ENCODE measurements at regions not wholly inside any gene's neighbourhood (a gene's known extent, or its start where the extent isn't known, plus 50 kb on each side); places are given as distances from the start of the nearest gene placed in this dataset.

DNA sequence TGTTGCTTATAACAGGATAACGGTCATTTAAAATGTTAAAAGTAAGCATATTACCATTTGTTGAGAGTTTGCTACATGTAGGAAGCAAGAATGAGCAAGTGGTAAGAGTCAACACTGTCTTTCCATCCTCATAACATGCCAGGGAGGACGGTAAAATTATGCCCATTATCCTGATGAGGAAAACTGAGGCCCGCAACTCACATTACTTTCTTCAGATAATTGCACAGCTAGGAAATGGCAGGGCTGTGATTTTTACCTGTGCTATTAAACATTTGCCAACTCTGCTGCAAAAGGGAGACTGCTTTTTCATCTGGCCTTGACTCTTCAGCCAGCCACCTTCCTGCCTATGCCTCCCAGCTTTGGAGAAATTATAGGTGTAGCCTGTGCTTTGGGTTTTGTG, 79.8 kb upstream of the BOD1 start:
- ChIA-PET CTCF (interaction anchor here (1.0 kb wide), 1 partner anchor 277 kb away, joined by 3 read pairs; no protein-coding TSS in a partner anchor), POLR2A (no interaction called here)
- Histone ChIP-seq H3K27ac (ENCODE audit: low read depth, low read length) (no peak overlapping the region), H3K4me3 (ENCODE audit: low read depth, low read length) (no peak overlapping the region), H3K27me3 (ENCODE audit: control insufficient read depth, insufficient read depth, low read length) (peaks cover 12% of the 10 kb centered on the region), H3K9me3 (ENCODE audit: control insufficient read depth, insufficient read depth, low read length) (peaks cover 4% of the 10 kb centered on the region)
- DNase-seq (ENCODE audit: low read depth, low spot score), result no peak
- no peak for TF ChIP-seq CTCF (IDR thresholded peaks at IDR 0.05; ENCODE audit: low read depth, low read length)

- POLR2A ChIA-PET, result no interaction called here
- no peak for DNase-seq (ENCODE audit: low read depth, low spot score)
- CTCF ChIA-PET, result no interaction called here
- Histone ChIP-seq H3K4me3 (ENCODE audit: low read depth, low read length) (no peak overlapping the region), H3K9me3 (ENCODE audit: control insufficient read depth, insufficient read depth, low read length) (peaks cover 4% of the 10 kb centered on the region), H3K27ac (ENCODE audit: low read depth, low read length) (no peak overlapping the region), H3K27me3 (ENCODE audit: control insufficient read depth, insufficient read depth, low read length) (peaks cover 14% of the 10 kb centered on the region)
- no peak for TF ChIP-seq CTCF (IDR thresholded peaks at IDR 0.05; ENCODE audit: low read depth, low read length)
These were observed 81.6 kb upstream of the BOD1 start for GRCh38 chr5:173697931-173698579.

- no peak overlapping the region for H3K4me3 ChIP-seq (ENCODE audit: low read depth, low read length)
- H3K27me3 ChIP-seq (ENCODE audit: control insufficient read depth, insufficient read depth, low read length), result peaks cover 12% of the 10 kb centered on the region
- TF ChIP-seq CTCF (IDR thresholded peaks at IDR 0.05; ENCODE audit: low read depth, low read length), result no peak
- no peak overlapping the region for H3K27ac ChIP-seq (ENCODE audit: low read depth, low read length)
- POLR2A ChIA-PET, result no interaction called here
- CTCF ChIA-PET, result no interaction called here
- no peak for DNase-seq (ENCODE audit: low read depth, low spot score)
- no peaks in the 10 kb centered on the region; the same call in 1 of the 2 replicates for H3K9me3 ChIP-seq (ENCODE audit: control insufficient read depth, insufficient read depth, low read length)
These were observed 83.5 kb upstream of the BOD1 start for GRCh38 chr5:173699966-173700365.

DNA sequence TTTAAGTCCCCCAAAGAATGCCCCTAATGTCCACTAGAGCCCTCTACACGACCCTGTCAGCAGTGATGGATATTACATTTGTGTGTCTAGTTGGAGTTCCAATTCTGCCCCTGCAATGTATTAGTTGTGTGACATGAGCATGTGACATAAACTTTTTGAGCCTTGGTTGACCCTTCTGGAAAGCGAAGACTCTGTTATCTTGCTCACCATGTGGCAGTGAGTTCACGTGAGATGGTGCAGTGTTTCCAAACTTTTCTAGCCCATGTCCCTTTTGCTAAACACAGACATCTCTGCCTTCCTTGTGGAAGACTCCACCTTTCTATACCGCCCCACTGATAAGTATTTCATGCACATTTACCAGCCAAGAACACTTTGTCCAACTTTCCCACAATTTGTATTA, 87.0 kb upstream of the BOD1 start:
- H3K27me3 ChIP-seq (ENCODE audit: control insufficient read depth, insufficient read depth, low read length), result peaks cover 7% of the 10 kb centered on the region
- H3K27ac ChIP-seq (ENCODE audit: low read depth, low read length), result no peak overlapping the region
- TF ChIP-seq CTCF (IDR thresholded peaks at IDR 0.05; ENCODE audit: low read depth, low read length), result no peak
- POLR2A ChIA-PET, result no interaction called here
- CTCF ChIA-PET, result no interaction called here
- no peaks in the 10 kb centered on the region; the same call in 1 of the 2 replicates for H3K9me3 ChIP-seq (ENCODE audit: control insufficient read depth, insufficient read depth, low read length)
- DNase-seq (ENCODE audit: low read depth, low spot score), result no peak
- no peak overlapping the region for H3K4me3 ChIP-seq (ENCODE audit: low read depth, low read length)

GRCh38 chr5:173704615-173705511, 88.4 kb upstream of the BOD1 start:
- no peak for DNase-seq (ENCODE audit: low read depth, low spot score)
- Histone ChIP-seq H3K4me3 (ENCODE audit: low read depth, low read length) (no peak overlapping the region), H3K27me3 (ENCODE audit: control insufficient read depth, insufficient read depth, low read length) (peaks cover 7% of the 10 kb centered on the region), H3K9me3 (ENCODE audit: control insufficient read depth, insufficient read depth, low read length) (no peaks in the 10 kb centered on the region), H3K27ac (ENCODE audit: low read depth, low read length) (no peak overlapping the region)
- POLR2A ChIA-PET, result no interaction called here
- no peak for TF ChIP-seq CTCF (IDR thresholded peaks at IDR 0.05; ENCODE audit: low read depth, low read length)
- CTCF ChIA-PET, result no interaction called here
